Prostate gland (tissue), 2 donors: ENCODE measurements at regions not wholly inside any gene's neighbourhood (a gene's known extent, or its start where the extent isn't known, plus 50 kb on each side); places are given as distances from the start of the nearest gene placed in this dataset.

Source experiments
- POLR2A ChIP-seq: fragments of 450-650 bp; IDR thresholded peaks from one replicate; pipeline ENCODE4 v1.6.1; 2016; ENCODE audit warnings: antibody characterized with exemption, mild to moderate bottlenecking
- POLR2AphosphoS5 ChIP-seq: sonication (generic); formaldehyde crosslinking; IDR thresholded peaks from one replicate; pipeline ENCODE4 v1.6.1; 2017; ENCODE audit warnings: antibody characterized with exemption
- TF ChIP-seq, protein P1 (sequence below), 4 experiments: fragments of 200-600 bp in 2 of 4; fragments of 450-650 bp in 2 of 4; sonication (generic) in 2 of 4; IDR thresholded peaks; 1 replicate in 3 of 4; 2 replicates in 1 of 4; pipeline ENCODE4 v1.5.1; 2016 to 2019; ENCODE audit warnings: antibody characterized with exemption in 4 of 4, mild to moderate bottlenecking in 2 of 4, moderate library complexity in 2 of 4

DNA sequence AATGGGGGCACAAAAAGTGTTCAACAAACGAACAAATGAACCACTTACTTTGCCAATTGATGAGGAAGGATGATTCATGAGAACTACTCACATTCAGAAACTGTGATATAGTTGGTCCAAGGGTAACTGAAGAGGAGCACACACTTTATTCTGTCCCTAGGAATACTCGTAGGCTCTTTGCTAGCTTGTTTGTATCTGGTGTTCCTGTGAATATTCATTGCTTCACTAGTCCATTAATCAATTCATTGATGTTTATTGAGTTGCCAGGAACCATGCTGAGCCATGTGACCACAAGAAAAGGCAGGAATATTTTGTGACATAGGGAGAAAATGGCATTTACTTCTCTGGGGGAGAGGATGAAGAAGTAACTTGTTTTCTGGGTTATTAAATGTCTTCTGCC is 338.3 kb downstream of the IL20RB start:
- TF ChIP-seq, protein P1, sequence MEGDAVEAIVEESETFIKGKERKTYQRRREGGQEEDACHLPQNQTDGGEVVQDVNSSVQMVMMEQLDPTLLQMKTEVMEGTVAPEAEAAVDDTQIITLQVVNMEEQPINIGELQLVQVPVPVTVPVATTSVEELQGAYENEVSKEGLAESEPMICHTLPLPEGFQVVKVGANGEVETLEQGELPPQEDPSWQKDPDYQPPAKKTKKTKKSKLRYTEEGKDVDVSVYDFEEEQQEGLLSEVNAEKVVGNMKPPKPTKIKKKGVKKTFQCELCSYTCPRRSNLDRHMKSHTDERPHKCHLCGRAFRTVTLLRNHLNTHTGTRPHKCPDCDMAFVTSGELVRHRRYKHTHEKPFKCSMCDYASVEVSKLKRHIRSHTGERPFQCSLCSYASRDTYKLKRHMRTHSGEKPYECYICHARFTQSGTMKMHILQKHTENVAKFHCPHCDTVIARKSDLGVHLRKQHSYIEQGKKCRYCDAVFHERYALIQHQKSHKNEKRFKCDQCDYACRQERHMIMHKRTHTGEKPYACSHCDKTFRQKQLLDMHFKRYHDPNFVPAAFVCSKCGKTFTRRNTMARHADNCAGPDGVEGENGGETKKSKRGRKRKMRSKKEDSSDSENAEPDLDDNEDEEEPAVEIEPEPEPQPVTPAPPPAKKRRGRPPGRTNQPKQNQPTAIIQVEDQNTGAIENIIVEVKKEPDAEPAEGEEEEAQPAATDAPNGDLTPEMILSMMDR (IDR thresholded peaks at IDR 0.05), result no peak
- TF ChIP-seq POLR2A, result no peak
- TF ChIP-seq POLR2AphosphoS5, result no peak
